Natural killer cell (primary cell): ENCODE measurements at regions not wholly inside any gene's neighbourhood (a gene's known extent, or its start where the extent isn't known, plus 50 kb on each side); places are given as distances from the start of the nearest gene placed in this dataset.

Experiments
- ATAC-seq, 3 donors: fragments of 150-1000 bp in 2 of 3; fragments of 200-7000 bp in 1 of 3; cut with Tn5 transposase; 1 replicate in 1 of 3; 2 replicates in 2 of 3; pipeline ENCODE4 v1.10.0; 2021; ENCODE audit warnings: mild to moderate bottlenecking in 2 of 3, moderate library complexity in 2 of 3
- DNase-seq, 2 donors: peaks; one replicate each; pipeline versions ENCODE4 v3.0.0 to v3.0.0-alpha.2; 2013 to 2021; ENCODE audit warnings: mixed read lengths in 1 of 2
- H3K27ac ChIP-seq: one replicate; pipeline ENCODE4 v1.5.1; 2013; ENCODE audit warnings: mild to moderate bottlenecking, low read length
- H3K27me3 ChIP-seq: one replicate; pipeline ENCODE4 v1.6.1; 2013; ENCODE audit warnings: low read length; ENCODE audit not compliant: control insufficient read depth, insufficient read depth
- H3K36me3 ChIP-seq: one replicate; pipeline ENCODE4 v1.6.1; 2013; ENCODE audit warnings: low read length; ENCODE audit not compliant: control insufficient read depth, insufficient read depth
- H3K4me1 ChIP-seq: one replicate; pipeline ENCODE4 v1.6.1; 2013; ENCODE audit warnings: low read length; ENCODE audit not compliant: control insufficient read depth, insufficient read depth
- H3K4me3 ChIP-seq: one replicate; pipeline ENCODE4 v1.5.1; 2013; ENCODE audit warnings: low read length
- H3K9me3 ChIP-seq: one replicate; pipeline ENCODE4 v1.6.1; 2013; ENCODE audit warnings: low read length; ENCODE audit not compliant: control insufficient read depth, insufficient read depth
- H3K27ac Mint-ChIP-seq, 2 donors: one replicate each; pipeline ENCODE4 v1.8.0; 2022; ENCODE audit warnings: mild to moderate bottlenecking in 2 of 2, mixed read lengths in 2 of 2, moderate library complexity in 1 of 2
- H3K27me3 Mint-ChIP-seq, 2 donors: one replicate each; pipeline ENCODE4 v1.8.0; 2022; ENCODE audit warnings: low read depth in 2 of 2, mixed read lengths in 2 of 2
- H3K36me3 Mint-ChIP-seq: one replicate; pipeline ENCODE4 v1.8.0; 2022; ENCODE audit warnings: mixed read lengths
- H3K4me1 Mint-ChIP-seq, 2 donors: one replicate each; pipeline ENCODE4 v1.8.0; 2022; ENCODE audit warnings: mixed read lengths in 2 of 2
- H3K4me3 Mint-ChIP-seq: one replicate; pipeline ENCODE4 v1.8.0; 2022; ENCODE audit warnings: mild to moderate bottlenecking, moderate library complexity, mixed read lengths
- H3K9me3 Mint-ChIP-seq, 2 donors: one replicate each; pipeline ENCODE4 v1.8.0; 2022; ENCODE audit warnings: mixed read lengths in 2 of 2
- WGBS: methylation state at CpG from one replicate; pipeline ENCODE4 v1.1.7; 2013; ENCODE audit warnings: missing lambda C conversion rate; ENCODE audit not compliant: insufficient coverage; 5-methylcytosine and 5-hydroxymethylcytosine counted together
- intact Hi-C: fragments of 100-400 bp; cut with micrococcal nuclease; formaldehyde crosslinking; loops from one replicate; pipeline ENCODE4 v1.14.2; 2022
- TF ChIP-seq, protein P1 (sequence below): fragments of 200-600 bp; IDR thresholded peaks from one replicate; pipeline ENCODE4 v1.8.0; 2022; ENCODE audit warnings: antibody characterized with exemption

DNA sequence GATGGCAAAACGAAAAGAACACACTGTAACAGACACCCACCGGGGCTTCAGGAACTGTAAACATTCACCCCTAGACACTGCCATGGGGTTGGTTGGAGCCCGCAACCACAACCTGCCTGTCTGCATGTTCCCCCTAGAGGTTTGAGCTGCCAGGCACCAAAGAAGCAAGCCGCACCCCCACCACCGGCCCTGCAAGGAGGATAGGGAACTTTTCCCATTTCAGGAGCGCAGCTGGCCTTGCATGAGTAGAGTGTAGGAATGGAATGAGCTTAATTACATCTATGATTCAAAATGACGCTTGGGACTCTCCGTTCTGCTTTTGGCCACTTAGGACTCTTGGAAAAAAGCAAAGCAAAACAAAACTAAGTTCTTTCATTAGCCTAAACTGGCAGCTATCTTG, 243.6 kb upstream of the CTSO start:
- Mint-ChIP-seq H3K27ac (no peak overlapping the region), H3K27me3 (no peaks in the 10 kb centered on the region), H3K9me3 (peaks cover 4 to 7% of the 10 kb centered on the region in 2 donors), H3K4me1 (no peaks in the 10 kb centered on the region), H3K36me3 (no peaks in the 10 kb centered on the region), H3K4me3 (no peak overlapping the region)
- intact Hi-C loops, result no loop called here
- Histone ChIP-seq H3K27ac (no peak overlapping the region), H3K9me3 (no peaks in the 10 kb centered on the region), H3K4me1 (no peaks in the 10 kb centered on the region), H3K4me3 (no peak overlapping the region), H3K36me3 (no peaks in the 10 kb centered on the region), H3K27me3 (no peaks in the 10 kb centered on the region)
- ATAC-seq, result no peak
- 80% methylated on average over 8 of the region's 8 CpGs for WGBS
- TF ChIP-seq, protein P1, sequence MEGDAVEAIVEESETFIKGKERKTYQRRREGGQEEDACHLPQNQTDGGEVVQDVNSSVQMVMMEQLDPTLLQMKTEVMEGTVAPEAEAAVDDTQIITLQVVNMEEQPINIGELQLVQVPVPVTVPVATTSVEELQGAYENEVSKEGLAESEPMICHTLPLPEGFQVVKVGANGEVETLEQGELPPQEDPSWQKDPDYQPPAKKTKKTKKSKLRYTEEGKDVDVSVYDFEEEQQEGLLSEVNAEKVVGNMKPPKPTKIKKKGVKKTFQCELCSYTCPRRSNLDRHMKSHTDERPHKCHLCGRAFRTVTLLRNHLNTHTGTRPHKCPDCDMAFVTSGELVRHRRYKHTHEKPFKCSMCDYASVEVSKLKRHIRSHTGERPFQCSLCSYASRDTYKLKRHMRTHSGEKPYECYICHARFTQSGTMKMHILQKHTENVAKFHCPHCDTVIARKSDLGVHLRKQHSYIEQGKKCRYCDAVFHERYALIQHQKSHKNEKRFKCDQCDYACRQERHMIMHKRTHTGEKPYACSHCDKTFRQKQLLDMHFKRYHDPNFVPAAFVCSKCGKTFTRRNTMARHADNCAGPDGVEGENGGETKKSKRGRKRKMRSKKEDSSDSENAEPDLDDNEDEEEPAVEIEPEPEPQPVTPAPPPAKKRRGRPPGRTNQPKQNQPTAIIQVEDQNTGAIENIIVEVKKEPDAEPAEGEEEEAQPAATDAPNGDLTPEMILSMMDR, result no peak
- DNase-seq, result no peak

- H3K36me3 ChIP-seq, result no peaks in the 10 kb centered on the region
- intact Hi-C loops, result no loop called here
- Mint-ChIP-seq H3K9me3 (peaks cover 4% of the 10 kb centered on the region in 2 donors), H3K27me3 (no peaks in the 10 kb centered on the region), H3K27ac (no peak overlapping the region), H3K4me3 (no peak overlapping the region), H3K36me3 (no peaks in the 10 kb centered on the region), H3K4me1 (no peaks in the 10 kb centered on the region)
- WGBS, result 83% methylated on average over 7 of the region's 7 CpGs
- no peak for ATAC-seq
- no peak for DNase-seq
- no peaks in the 10 kb centered on the region for H3K4me1 ChIP-seq
- TF ChIP-seq, protein P1, result no peak
- H3K27ac ChIP-seq, result no peak overlapping the region
- no peaks in the 10 kb centered on the region for H3K27me3 ChIP-seq
- H3K4me3 ChIP-seq, result no peak overlapping the region
- no peaks in the 10 kb centered on the region for H3K9me3 ChIP-seq
Measured at GRCh38 chr4:156196722-156197121, 243.1 kb upstream of the CTSO start.

DNA sequence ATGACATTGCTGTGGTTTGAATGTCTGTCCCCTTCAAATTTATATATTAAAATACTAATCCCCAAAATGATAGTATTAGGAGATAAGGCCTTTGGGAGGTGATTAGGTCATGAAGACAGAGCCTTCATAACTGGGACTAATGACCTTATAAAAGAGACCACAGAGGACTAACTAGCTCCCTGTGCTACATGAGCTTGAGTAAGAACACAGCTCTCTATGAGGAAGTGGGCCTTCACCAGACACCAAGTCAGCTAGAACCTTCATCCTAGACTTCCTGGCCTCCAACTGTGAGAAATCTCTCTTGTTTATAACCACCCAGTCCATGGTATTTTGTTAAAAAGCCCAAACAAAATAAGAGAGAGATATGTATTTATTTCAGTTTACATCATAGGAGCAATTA, 242.2 kb upstream of the CTSO start:
- Histone ChIP-seq H3K9me3 (no peaks in the 10 kb centered on the region), H3K36me3 (no peaks in the 10 kb centered on the region), H3K27me3 (no peaks in the 10 kb centered on the region), H3K4me1 (no peaks in the 10 kb centered on the region), H3K27ac (no peak overlapping the region), H3K4me3 (no peak overlapping the region)
- intact Hi-C loops, result no loop called here
- peaks cover 4% of the 10 kb centered on the region in 2 donors for H3K9me3 Mint-ChIP-seq
- no peak for DNase-seq
- H3K36me3 Mint-ChIP-seq, result no peaks in the 10 kb centered on the region
- no peak overlapping the region for H3K27ac Mint-ChIP-seq
- no peak for ATAC-seq
- no peak overlapping the region for H3K4me3 Mint-ChIP-seq
- H3K27me3 Mint-ChIP-seq, result no peaks in the 10 kb centered on the region
- no peaks in the 10 kb centered on the region for H3K4me1 Mint-ChIP-seq
- TF ChIP-seq, protein P1, result no peak

GRCh38 chr4:156194896-156195295, 241.2 kb upstream of the CTSO start:
- Mint-ChIP-seq H3K4me1 (no peaks in the 10 kb centered on the region), H3K27ac (no peak overlapping the region), H3K9me3 (peaks cover 2 to 4% of the 10 kb centered on the region in 2 donors), H3K36me3 (no peaks in the 10 kb centered on the region), H3K27me3 (no peaks in the 10 kb centered on the region), H3K4me3 (no peak overlapping the region)
- WGBS, result 86% methylated on average over 7 of the region's 7 CpGs
- TF ChIP-seq, protein P1, result no peak
- Histone ChIP-seq H3K4me3 (no peak overlapping the region), H3K36me3 (no peaks in the 10 kb centered on the region), H3K4me1 (no peaks in the 10 kb centered on the region), H3K27me3 (no peaks in the 10 kb centered on the region), H3K27ac (no peak overlapping the region), H3K9me3 (no peaks in the 10 kb centered on the region)
- ATAC-seq (no peak), DNase-seq (no peak)
- intact Hi-C loops, result no loop called here
